Retinal pigment epithelial cell (primary cell): ENCODE measurements at regions not wholly inside any gene's neighbourhood (a gene's known extent, or its start where the extent isn't known, plus 50 kb on each side); places are given as distances from the start of the nearest gene placed in this dataset.

Experiments
- DNase-seq: peaks from one replicate; pipeline ENCODE4 v3.0.0-alpha.2; 2010; ENCODE audit warnings: low read depth
- H3K4me3 ChIP-seq: 2 replicates; pipeline ENCODE4 v1.5.1; 2011; ENCODE audit warnings: mild to moderate bottlenecking, low read length, control low read depth, moderate library complexity
- TF ChIP-seq, protein P1 (sequence below): conservative IDR thresholded peaks from 2 replicates; pipeline ENCODE4 v1.5.1; 2011; ENCODE audit warnings: low read depth, low read length, control low read depth, inconsistent platforms

DNA sequence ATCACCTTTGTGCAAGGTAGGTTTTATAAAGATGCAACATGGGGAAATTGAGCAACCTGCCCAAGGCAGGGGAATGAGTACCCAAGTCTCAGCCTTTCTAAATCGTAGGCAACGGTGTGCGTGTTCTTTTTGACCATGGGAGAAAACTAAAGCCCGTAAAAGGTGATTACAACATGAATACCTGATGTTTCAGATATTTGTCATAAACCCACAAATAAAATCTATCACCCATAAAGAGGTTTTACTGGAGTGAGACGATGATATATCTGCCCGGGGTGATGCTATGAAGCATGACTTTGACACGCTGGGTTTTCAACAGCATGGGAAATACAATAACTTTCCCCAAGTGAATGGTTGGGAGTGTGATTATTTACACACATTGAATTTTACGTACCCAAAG, 406.3 kb upstream of the KLF6 start:
- no peak overlapping the region for H3K4me3 ChIP-seq
- DNase-seq: no peak
- TF ChIP-seq, protein P1, sequence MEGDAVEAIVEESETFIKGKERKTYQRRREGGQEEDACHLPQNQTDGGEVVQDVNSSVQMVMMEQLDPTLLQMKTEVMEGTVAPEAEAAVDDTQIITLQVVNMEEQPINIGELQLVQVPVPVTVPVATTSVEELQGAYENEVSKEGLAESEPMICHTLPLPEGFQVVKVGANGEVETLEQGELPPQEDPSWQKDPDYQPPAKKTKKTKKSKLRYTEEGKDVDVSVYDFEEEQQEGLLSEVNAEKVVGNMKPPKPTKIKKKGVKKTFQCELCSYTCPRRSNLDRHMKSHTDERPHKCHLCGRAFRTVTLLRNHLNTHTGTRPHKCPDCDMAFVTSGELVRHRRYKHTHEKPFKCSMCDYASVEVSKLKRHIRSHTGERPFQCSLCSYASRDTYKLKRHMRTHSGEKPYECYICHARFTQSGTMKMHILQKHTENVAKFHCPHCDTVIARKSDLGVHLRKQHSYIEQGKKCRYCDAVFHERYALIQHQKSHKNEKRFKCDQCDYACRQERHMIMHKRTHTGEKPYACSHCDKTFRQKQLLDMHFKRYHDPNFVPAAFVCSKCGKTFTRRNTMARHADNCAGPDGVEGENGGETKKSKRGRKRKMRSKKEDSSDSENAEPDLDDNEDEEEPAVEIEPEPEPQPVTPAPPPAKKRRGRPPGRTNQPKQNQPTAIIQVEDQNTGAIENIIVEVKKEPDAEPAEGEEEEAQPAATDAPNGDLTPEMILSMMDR: no peak

DNA sequence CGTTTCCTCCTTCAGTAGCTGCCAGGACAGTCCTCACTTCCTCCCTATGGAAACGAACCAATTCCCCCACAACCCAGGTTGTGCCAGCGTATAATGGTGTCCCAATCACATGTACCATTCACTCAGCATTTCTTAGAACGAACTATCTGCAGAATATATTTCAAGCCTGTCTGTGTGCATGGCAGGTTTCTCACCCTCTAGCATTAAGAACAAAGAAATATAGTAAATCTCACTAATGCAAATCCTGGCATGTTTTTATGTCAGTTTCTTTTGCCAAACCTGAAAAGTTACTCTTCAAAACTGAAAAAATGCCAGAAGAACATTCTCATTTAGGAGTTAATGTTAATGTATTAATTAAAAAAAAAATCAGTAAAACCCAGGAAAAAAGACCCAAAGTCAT, 405.9 kb upstream of the KLF6 start:
- TF ChIP-seq, protein P1: no peak
- H3K4me3 ChIP-seq: no peak overlapping the region
- DNase-seq: no peak

DNA sequence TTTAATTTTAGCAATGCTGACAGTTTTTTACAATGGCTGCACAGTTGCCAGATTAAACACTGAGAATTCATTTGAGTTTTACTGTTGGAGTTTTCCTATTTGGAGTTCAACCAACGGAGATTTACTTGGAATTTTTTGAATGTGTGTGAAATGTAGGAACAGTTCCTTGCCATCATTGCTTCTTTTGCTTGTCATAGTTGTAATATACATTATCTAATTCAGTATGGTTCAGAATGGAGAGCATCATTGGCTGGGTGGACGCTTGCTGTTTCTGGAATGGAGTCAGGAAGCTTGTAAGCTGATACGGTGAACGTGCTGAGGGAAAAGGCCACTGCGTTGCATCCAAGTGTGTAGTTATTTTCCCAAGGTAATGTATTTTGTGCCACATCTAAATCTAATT, 404.3 kb upstream of the KLF6 start:
- TF ChIP-seq, protein P1: no peak

DNA sequence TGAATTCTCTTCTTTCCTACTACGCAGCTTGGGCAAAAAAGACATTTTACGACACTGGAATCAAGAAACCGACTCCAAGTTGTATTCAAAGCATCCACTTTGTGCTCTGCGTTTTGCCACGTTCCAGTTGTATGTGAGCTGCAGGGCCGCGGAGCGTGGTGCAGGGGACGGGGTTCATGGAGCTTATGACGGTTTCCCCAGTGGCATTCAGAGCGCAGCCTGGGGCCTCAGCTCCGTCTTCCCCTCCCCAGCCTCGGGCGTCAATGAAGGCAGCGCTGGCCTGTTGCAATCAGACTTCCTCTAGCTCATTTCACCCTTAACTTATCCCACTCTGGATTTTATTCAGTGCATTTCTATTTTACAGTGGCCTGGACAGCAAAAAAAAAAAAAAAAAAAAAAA, 403.4 kb upstream of the KLF6 start:
- no peak overlapping the region for H3K4me3 ChIP-seq
- TF ChIP-seq, protein P1: no peak

More for the DNA sequence above, 404.3 kb upstream of the KLF6 start:
- no peak overlapping the region for H3K4me3 ChIP-seq
- no peak for DNase-seq

DNA sequence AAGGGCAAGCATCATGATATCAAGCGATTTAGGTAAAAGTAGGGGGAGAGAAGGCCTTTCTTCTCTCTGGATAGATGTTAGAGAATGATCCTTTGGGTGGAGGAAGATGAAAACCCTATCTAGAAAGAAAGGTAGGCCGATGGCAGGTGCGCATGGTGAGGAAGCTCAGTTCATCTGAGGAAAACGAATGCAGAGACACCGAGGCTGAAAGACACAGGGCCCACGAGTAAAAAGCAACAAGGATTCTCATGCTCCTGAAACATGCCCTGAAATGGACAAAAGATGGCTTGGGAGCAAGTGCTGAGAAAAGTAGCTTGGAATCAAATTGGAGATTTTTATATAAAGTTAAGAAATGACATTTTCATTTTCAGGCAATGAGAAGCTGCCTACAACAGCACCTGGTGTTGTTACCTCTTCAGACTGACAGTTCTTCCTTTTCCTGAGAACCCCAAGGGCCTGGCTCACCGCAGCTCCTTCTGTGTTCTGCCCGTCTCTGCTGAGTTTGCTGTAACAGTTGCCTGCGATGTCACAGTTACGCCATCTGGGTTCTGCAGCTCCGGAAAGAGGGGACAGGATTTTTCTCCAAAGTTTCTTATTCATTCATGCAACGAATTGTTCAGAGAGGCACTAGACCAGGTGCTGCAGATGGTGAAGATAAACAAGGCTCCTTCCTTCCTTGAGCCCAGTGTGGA, 402.0 kb upstream of the KLF6 start:
- no peak for DNase-seq
- TF ChIP-seq, protein P1: no peak
- no peak overlapping the region for H3K4me3 ChIP-seq

More for the DNA sequence above, 403.4 kb upstream of the KLF6 start:
- DNase-seq: no peak

DNA sequence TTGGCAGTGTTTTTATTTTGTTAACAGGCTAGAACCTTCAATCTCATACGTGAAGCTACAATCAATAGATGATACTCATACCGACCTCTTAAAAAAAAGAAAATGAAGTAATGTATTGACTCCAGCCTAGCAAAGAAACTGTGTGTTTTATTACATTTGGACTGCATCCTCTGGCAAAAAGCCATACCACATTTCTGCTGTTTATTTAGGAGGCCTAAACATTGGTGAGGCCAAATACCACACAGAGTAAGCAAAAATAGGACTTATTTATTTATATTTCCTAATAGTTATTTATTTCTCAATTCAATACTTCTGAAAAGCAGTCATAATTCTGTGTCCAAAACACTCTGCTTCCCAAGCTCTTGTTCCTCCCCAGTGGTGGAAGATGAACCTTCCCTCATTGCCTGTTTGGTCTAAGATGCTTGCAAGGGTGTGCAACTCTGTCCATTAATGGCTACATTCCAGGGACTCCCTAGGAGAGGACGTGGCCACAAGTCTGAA, 398.8 kb upstream of the KLF6 start:
- TF ChIP-seq, protein P1: no peak
- no peak for DNase-seq

DNA sequence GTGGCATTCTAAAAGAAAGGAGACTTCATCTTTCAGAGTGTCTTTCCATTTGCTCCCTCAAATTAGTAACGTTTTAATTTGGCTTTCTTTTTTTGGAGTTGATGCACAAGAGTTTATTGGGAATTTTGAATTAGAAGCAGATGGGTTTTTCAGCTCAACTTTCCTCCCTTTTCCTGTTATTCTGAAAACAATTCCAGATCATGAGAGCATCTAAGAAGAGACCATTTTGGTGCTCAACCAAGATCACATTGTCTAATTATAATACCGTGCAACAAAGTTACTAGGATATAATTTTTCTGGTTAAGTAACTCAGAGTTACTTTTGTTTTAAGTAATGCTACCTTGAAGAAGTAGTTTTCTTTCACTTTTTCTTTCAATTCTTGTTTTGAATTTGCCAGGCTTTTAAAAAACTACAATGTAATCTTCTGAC, 396.6 kb upstream of the KLF6 start:
- no peak for DNase-seq
- TF ChIP-seq, protein P1: no peak
- H3K4me3 ChIP-seq: no peak overlapping the region

More for the DNA sequence above, 398.8 kb upstream of the KLF6 start:
- no peak overlapping the region for H3K4me3 ChIP-seq
